ENCODE measurements at regions not wholly inside any gene's neighbourhood (a gene's known extent, or its start where the extent isn't known, plus 50 kb on each side); places are given as distances from the start of the nearest gene placed in this dataset.

DNA sequence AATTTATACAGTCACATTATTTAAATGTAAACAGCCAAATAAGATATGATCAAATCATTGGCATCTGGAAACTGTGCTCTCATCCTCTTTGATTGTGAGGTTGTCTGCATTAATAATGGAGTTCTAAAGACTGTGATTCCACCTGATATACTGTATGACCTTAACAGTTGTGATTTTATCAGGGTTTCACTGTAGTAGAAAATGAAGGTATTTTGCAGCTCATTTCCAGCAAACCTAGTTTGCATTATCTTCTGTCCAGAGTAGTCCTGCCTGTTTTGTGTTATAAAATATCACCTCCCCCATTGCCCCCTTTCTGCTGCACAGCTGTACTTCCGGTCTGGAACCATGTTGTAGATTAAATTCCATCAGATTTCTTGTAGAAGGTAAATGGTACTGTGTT, 731.6 kb upstream of the FANCL start:
- DNase-seq = no peak

- DNase-seq = no peak
Observed at GRCh38 chr2:58971511-58972360, 730.6 kb upstream of the FANCL start.

GRCh38 chr2:58970365-58970764, 729.2 kb upstream of the FANCL start:
- DNase-seq = no peak

DNA sequence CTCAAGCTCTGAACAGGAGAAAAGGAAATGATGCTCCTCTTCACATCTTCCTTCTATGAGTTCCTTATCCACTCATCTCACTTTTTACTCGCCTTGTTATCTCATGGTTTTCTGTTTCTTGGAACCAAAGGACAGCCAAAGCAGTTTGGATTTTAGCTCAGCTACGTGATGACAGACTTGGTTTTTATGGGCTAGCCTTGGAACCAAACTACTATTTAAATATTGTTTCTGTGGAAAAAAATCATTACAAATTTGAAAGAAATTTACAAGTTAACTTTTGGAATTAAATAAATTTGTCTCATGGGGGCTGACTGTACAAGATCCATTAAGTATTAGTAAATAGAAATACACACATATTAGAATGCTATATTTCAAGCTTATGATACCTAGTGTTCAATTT, 727.8 kb upstream of the FANCL start:
- DNase-seq = no peak

- DNase-seq = no peak
Observed at GRCh38 chr2:58967736-58968135, 726.6 kb upstream of the FANCL start.

GRCh38 chr2:58965602-58966001, 724.5 kb upstream of the FANCL start:
- no peak for DNase-seq

DNA sequence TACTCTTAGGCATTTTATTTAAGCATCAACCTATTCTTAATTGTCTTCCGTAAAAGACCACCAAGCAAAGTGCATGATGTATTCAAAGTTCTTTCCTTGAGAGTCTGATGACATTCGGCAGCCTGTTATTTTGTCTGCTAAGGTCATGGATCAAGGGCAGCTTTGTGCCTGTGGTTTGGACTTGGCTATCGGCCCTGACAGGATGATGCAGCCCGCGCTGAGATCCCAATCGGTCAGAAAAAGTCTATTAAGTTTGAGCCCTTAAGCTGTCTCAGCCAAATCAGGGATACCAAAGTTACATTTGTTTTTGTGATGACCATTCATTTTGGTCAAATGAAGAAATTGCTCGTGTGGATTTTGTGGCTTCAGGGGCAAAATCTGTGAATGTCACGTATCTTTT, 718.9 kb upstream of the FANCL start:
- no peak for DNase-seq

DNA sequence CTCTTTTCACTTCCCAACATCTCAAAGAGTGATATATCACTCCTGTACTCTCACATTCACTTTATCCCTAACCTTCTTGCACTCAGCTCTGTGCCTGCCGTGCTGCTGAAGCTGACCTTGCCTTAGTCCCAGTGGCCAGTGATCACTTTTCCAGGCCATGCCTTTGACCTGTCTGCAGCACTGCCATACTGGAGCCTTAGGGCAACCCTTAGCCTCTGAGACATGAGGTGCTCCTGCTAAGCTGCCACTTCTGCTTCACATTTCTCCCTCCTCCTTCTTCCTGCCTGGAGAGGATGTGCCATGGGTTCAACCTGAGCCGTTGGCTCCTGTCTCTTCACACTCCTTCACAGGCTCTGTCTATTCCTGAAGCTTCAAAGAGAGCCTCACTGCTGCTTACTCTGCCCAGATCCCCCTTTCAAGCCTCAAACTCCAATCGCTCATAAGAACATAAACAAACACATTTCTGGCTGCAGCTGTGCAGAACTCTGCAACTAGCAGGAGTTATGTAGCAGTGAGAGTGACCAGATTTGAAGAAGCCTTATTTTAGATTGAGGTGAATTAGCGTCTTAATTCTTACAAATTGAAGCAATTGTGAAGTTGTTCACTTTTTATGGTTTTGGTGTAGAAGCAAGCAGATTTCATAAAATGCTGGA, 716.2 kb upstream of the FANCL start:
- DNase-seq = no peak

- DNase-seq = no peak
Observed at GRCh38 chr2:58954880-58955385, 713.8 kb upstream of the FANCL start.

- DNase-seq = no peak
Observed at GRCh38 chr2:58951722-58952121, 710.6 kb upstream of the FANCL start.

DNA sequence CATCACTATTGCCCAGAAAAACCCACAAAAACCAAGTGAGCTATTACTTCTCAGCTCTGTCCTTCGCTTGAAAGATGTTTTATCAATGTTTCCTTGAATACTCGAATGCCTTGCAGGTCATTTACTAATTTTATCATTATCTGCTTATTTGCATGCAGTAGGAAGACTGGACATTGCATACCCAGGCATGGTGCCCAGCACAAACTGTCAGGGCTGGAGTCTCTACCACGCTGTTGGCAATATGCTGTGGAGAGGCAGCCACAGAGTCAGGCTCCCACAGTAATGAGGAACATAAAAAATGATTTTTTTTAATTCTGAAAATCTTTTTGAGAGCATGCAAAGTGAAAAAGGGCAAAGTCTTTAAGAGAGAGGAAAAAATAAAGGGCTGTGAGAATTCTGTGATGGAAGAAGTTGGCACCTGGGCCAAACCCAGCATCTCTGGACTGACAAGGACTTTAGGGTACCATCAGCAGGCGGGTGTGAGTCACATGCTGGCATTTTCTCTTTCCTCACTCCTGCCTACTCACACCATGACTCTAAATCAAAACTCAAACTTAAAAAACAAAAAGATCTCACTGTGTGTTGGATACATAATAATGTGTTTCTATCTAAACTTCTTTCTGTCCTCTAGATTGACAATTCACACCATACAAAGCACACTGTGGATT, 709.8 kb upstream of the FANCL start:
- no peak for DNase-seq

GRCh38 chr2:58939388-58939787, 698.3 kb upstream of the FANCL start:
- no peak for DNase-seq

GRCh38 chr2:58938988-58939387, 697.9 kb upstream of the FANCL start:
- DNase-seq = no peak

- no peak for DNase-seq
Observed at GRCh38 chr2:58932801-58933200, 691.7 kb upstream of the FANCL start.

DNA sequence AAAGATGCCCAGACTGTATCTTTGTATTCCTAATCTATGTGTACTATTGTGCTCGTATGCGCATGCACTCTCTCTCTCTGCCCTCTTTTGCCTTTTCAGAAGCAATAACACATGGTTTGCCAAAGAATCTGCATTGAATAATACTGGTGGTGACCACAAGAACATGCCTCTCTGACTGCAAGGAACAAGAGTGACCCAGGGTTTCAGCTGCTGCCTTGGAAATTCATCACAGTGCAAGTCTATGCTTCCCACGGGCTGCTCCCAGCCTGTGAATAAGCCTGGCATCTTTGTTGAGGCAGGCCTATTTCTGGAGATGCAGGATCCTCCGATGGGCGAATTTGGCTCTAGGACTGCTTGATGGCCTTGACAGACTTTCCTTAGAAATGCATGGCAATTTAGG, 689.4 kb upstream of the FANCL start:
- DNase-seq = no peak

DNA sequence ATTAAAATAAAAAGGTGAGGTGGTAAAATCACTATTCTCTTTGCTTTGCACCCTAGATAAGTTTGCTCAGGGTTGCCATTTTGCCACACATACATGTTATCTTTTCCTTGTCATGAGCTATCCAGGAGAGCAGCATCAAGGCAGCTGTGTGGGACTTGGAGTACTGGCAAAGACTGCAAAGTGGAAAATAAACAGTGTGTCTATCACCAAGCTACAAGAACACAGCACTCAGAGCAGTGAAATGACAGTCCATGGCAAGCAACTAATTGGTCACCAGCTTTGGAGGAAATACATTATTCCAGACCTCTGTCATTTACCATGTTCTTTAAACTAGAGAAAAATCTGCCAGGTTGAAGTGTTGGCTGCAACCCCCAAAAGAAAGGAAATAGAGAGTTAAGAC, 687.8 kb upstream of the FANCL start:
- no peak for DNase-seq

DNA sequence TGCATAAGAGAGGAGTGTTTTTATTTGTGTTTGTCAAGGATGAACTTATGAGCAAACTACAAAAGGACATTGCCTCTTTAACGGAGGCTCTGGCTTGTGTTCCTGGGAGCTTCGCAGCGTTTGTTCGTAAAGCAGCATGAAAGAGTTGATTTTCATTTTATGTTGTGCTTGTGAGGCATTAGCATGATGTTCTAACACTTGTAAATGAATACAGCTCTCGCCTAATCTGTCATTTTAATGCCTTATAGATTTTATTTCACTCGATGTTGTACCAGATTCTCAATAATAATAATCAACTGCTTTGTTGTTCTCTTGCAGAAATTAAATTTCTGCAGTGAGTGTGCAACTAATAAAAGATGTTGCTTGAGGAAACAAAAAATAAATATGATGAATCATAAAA, 687.3 kb upstream of the FANCL start:
- no peak for DNase-seq

- DNase-seq = no peak
Observed at GRCh38 chr2:58926112-58926511, 685.0 kb upstream of the FANCL start.

- DNase-seq = no peak
Observed at GRCh38 chr2:58925676-58926081, 684.6 kb upstream of the FANCL start.

DNA sequence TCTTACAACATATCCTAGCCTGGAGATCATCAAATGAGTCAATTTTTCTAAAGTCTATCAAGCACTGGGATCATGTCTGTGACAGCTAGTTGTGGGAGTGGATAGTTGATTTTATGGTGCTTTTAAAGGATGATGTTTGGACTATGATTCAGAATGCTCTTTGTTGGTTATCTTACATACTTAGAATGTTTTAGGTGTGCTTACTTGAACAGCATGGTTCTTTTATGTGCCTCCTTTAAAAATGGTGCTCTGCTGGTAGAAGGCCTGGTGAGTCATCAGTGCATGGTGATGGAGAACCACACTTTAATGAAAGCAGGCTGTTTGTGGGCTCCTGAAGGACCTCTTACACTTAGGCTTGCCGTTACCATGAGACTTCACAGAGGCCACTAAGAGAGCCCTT, 682.7 kb upstream of the FANCL start:
- no peak for DNase-seq

- DNase-seq = no peak
Observed at GRCh38 chr2:58922245-58922644, 681.1 kb upstream of the FANCL start.

DNA sequence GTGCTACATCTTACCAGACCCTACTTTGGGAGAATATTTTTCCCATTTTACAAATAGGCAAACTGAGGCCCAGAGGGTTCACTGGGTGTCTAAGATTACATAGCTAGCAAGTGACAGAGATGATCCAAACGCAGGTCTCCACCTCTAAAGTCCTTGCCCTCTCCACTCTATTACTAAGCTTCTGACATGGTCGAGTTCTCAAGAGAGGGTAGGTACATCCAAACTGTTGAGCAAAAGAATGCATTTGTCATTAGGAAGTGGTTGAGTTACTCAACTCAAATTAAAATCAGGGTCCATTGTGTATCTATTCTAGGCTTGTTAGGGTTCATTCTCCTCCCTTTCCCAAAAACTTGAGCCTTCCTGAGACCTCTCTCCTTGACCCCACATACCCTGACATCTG, 680.6 kb upstream of the FANCL start:
- no peak for DNase-seq

GRCh38 chr2:58920001-58920400, 678.9 kb upstream of the FANCL start:
- no peak for DNase-seq

DNA sequence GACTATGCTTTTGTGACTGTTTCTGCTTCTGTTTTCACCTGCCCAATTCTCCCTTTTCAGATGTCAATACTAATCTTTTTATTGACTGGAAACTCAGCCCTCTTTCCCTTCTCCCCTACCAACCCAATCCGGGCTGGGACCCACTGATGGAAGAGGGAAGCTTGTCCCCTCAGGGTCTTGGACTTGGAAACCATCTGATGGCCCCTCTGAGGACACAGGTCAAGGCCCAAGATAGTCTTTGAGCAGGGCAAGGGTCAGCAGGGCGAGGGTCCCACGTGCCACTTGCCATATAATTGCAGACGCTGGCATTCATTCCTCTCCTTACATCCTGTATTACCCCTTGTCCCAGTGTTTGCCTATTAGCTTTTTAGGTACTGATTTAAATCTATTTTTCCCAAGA, 678.2 kb upstream of the FANCL start:
- DNase-seq = no peak

Data from activated T-cell treated with anti-CD3 and anti-CD28 coated beads for 4 hours (primary cell).